ENCODE measurements at regions not wholly inside any gene's neighbourhood (a gene's known extent, or its start where the extent isn't known, plus 50 kb on each side); places are given as distances from the start of the nearest gene placed in this dataset.

GRCh38 chr13:97127842-97128241 lies 94.3 kb upstream of the MBNL2 start:
- TF ChIP-seq, protein P1, sequence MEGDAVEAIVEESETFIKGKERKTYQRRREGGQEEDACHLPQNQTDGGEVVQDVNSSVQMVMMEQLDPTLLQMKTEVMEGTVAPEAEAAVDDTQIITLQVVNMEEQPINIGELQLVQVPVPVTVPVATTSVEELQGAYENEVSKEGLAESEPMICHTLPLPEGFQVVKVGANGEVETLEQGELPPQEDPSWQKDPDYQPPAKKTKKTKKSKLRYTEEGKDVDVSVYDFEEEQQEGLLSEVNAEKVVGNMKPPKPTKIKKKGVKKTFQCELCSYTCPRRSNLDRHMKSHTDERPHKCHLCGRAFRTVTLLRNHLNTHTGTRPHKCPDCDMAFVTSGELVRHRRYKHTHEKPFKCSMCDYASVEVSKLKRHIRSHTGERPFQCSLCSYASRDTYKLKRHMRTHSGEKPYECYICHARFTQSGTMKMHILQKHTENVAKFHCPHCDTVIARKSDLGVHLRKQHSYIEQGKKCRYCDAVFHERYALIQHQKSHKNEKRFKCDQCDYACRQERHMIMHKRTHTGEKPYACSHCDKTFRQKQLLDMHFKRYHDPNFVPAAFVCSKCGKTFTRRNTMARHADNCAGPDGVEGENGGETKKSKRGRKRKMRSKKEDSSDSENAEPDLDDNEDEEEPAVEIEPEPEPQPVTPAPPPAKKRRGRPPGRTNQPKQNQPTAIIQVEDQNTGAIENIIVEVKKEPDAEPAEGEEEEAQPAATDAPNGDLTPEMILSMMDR (conservative IDR thresholded peaks at IDR 0.05 in 1 of 2, IDR thresholded peaks at IDR 0.05 in 1 of 2; ENCODE audit: low read depth in 1 of 2, low read length in 2 of 2) = no peak
- TF ChIP-seq EZH2 (IDR thresholded peaks at IDR 0.05; ENCODE audit: low read length, missing control alignments) = no peak

Measured in fibroblast of lung (primary cell).